Mesendoderm (in vitro differentiated cells): ENCODE measurements at regions not wholly inside any gene's neighbourhood (a gene's known extent, or its start where the extent isn't known, plus 50 kb on each side); places are given as distances from the start of the nearest gene placed in this dataset.

Experiments used
- DNase-seq: peaks from one replicate; pipeline ENCODE4 v3.0.0; 2013
- H2AK5ac ChIP-seq: 2 replicates; pipeline ENCODE4 v1.6.1; 2013; ENCODE audit warnings: low read length, inconsistent platforms
- H2BK120ac ChIP-seq: 2 replicates; pipeline ENCODE4 v1.6.1; 2013; ENCODE audit warnings: low read depth, mild to moderate bottlenecking, low read length, moderate library complexity, mixed read lengths
- H2BK15ac ChIP-seq: replicated peaks from 2 replicates; pipeline ENCODE4 v1.6.1; 2013; ENCODE audit warnings: low read depth, mild to moderate bottlenecking, moderate library complexity
- H2BK5ac ChIP-seq: 2 replicates; pipeline ENCODE4 v1.6.1; 2013; ENCODE audit warnings: low read length, inconsistent platforms
- H3K18ac ChIP-seq: 2 replicates; pipeline ENCODE4 v1.6.1; 2013; ENCODE audit warnings: mild to moderate bottlenecking, low read length, mixed read lengths
- H3K23ac ChIP-seq: one replicate; pipeline ENCODE4 v1.6.1; 2013; ENCODE audit warnings: low read length
- H3K27ac ChIP-seq: 2 replicates; pipeline ENCODE4 v1.5.1; 2013; ENCODE audit warnings: low read depth, mild to moderate bottlenecking, inconsistent platforms, low read length, moderate library complexity
- H3K27me3 ChIP-seq: 2 replicates; pipeline ENCODE4 v1.6.1; 2013; ENCODE audit warnings: low read length, control low read depth, mild to moderate bottlenecking, inconsistent platforms; ENCODE audit not compliant: insufficient read depth, poor library complexity
- H3K36me3 ChIP-seq: 2 replicates; pipeline ENCODE4 v1.6.1; 2013; ENCODE audit warnings: low read length, inconsistent platforms; ENCODE audit not compliant: control insufficient read depth, insufficient read depth
- H3K4ac ChIP-seq: one replicate; pipeline ENCODE4 v1.6.1; 2013; ENCODE audit warnings: low read depth, mild to moderate bottlenecking, low read length, moderate library complexity
- H3K4me1 ChIP-seq: 2 replicates; pipeline ENCODE4 v1.6.1; 2013; ENCODE audit warnings: low read depth, low read length, inconsistent platforms; ENCODE audit not compliant: control insufficient read depth
- H3K4me2 ChIP-seq: 2 replicates; pipeline ENCODE4 v1.6.1; 2013; ENCODE audit warnings: low read length
- H3K4me3 ChIP-seq: 2 replicates; pipeline ENCODE4 v1.5.1; 2013; ENCODE audit warnings: mild to moderate bottlenecking, low read length
- H3K56ac ChIP-seq: one replicate; pipeline ENCODE4 v1.6.1; 2013; ENCODE audit warnings: low read length
- H3K79me1 ChIP-seq: 2 replicates; pipeline ENCODE4 v1.6.1; 2013; ENCODE audit warnings: low read length, inconsistent platforms
- H3K79me2 ChIP-seq: 2 replicates; pipeline ENCODE4 v1.6.1; 2013; ENCODE audit warnings: mild to moderate bottlenecking, low read length; ENCODE audit not compliant: control insufficient read depth, insufficient read depth
- H3K9ac ChIP-seq: 2 replicates; pipeline ENCODE4 v1.6.1; 2013; ENCODE audit warnings: low read length, inconsistent platforms
- H4K5ac ChIP-seq: one replicate; pipeline ENCODE4 v1.6.1; 2013; ENCODE audit warnings: low read length
- H4K8ac ChIP-seq: one replicate; pipeline ENCODE4 v1.6.1; 2013; ENCODE audit warnings: low read depth, mild to moderate bottlenecking, control low read depth, low read length, moderate library complexity
- WGBS: extraction: QIAGEN DNeasy Blood & Tissue Kit; methylation state at CpG from one replicate; pipeline ENCODE4 v1.1.7; 2013; ENCODE audit warnings: low lambda C conversion rate, missing lambda C conversion rate; ENCODE audit not compliant: insufficient coverage; ENCODE audit errors: extremely low coverage; 5-methylcytosine and 5-hydroxymethylcytosine counted together

- no peak for DNase-seq
- Histone ChIP-seq H3K27me3 (no peaks in the 10 kb centered on the region), H3K36me3 (no peaks in the 10 kb centered on the region), H3K4me3 (no peak overlapping the region), H3K18ac (no peak overlapping the region), H3K79me1 (no peaks in the 10 kb centered on the region), H2BK5ac (no peak overlapping the region), H3K23ac (no peak overlapping the region), H4K5ac (no peak overlapping the region), H2AK5ac (no peak overlapping the region), H3K79me2 (no peaks in the 10 kb centered on the region), H3K4me1 (no peaks in the 10 kb centered on the region), H3K4ac (no peak overlapping the region), H2BK15ac (no peak overlapping the region), H4K8ac (no peak overlapping the region), H2BK120ac (no peak overlapping the region), H3K9ac (no peak overlapping the region), H3K56ac (no peak overlapping the region), H3K27ac (no peak overlapping the region), H3K4me2 (no peak overlapping the region)
- WGBS, result no CpG with 5 or more reads among the region's 3 CpGs
These were observed 1484.3 kb upstream of the PIK3C3 start for GRCh38 chr18:40470723-40471122.

- no peak overlapping the region for H4K8ac ChIP-seq
- no peaks in the 10 kb centered on the region for H3K79me2 ChIP-seq
- H2BK120ac ChIP-seq, result no peak overlapping the region
- no peak overlapping the region for H3K4me3 ChIP-seq
- no peak overlapping the region for H2AK5ac ChIP-seq
- no peak overlapping the region for H3K56ac ChIP-seq
- no peak overlapping the region for H3K9ac ChIP-seq
- no peak overlapping the region for H3K18ac ChIP-seq
- no CpG with 5 or more reads among the region's 4 CpGs for WGBS
- no peak overlapping the region for H2BK5ac ChIP-seq
- no peak overlapping the region for H4K5ac ChIP-seq
- no peak overlapping the region for H2BK15ac ChIP-seq
- no peaks in the 10 kb centered on the region for H3K36me3 ChIP-seq
- no peak overlapping the region for H3K4ac ChIP-seq
- H3K79me1 ChIP-seq, result no peaks in the 10 kb centered on the region
- no peaks in the 10 kb centered on the region for H3K27me3 ChIP-seq
- H3K4me2 ChIP-seq, result no peak overlapping the region
- H3K23ac ChIP-seq, result no peak overlapping the region
- no peak for DNase-seq
- no peak overlapping the region for H3K27ac ChIP-seq
- no peaks in the 10 kb centered on the region for H3K4me1 ChIP-seq
These were observed 1485.2 kb upstream of the PIK3C3 start for GRCh38 chr18:40469851-40470250.

- Histone ChIP-seq H3K4ac (no peak overlapping the region), H3K79me2 (no peaks in the 10 kb centered on the region), H3K18ac (no peak overlapping the region), H3K27me3 (no peaks in the 10 kb centered on the region), H2BK15ac (no peak overlapping the region), H2AK5ac (no peak overlapping the region), H3K9ac (no peak overlapping the region), H3K4me1 (no peaks in the 10 kb centered on the region), H3K4me3 (no peak overlapping the region), H3K36me3 (no peaks in the 10 kb centered on the region), H3K23ac (no peak overlapping the region), H4K5ac (no peak overlapping the region), H3K4me2 (no peak overlapping the region), H3K79me1 (no peaks in the 10 kb centered on the region), H4K8ac (no peak overlapping the region), H2BK5ac (no peak overlapping the region), H2BK120ac (no peak overlapping the region), H3K56ac (no peak overlapping the region), H3K27ac (no peak overlapping the region)
- no peak for DNase-seq
These were observed 1485.7 kb upstream of the PIK3C3 start for GRCh38 chr18:40469316-40469715.

- Histone ChIP-seq H3K9ac (no peak overlapping the region), H3K18ac (no peak overlapping the region), H4K8ac (no peak overlapping the region), H3K79me1 (no peaks in the 10 kb centered on the region), H3K56ac (no peak overlapping the region), H3K79me2 (no peaks in the 10 kb centered on the region), H3K27me3 (no peaks in the 10 kb centered on the region), H2BK15ac (no peak overlapping the region), H2AK5ac (no peak overlapping the region), H3K36me3 (no peaks in the 10 kb centered on the region), H2BK120ac (no peak overlapping the region), H3K4me3 (no peak overlapping the region), H3K4me1 (no peaks in the 10 kb centered on the region), H3K23ac (no peak overlapping the region), H3K4ac (no peak overlapping the region), H2BK5ac (no peak overlapping the region), H4K5ac (no peak overlapping the region), H3K4me2 (no peak overlapping the region), H3K27ac (no peak overlapping the region)
- WGBS, result no CpG with 5 or more reads among the region's 1 CpG
- no peak for DNase-seq
These were observed 1491.0 kb upstream of the PIK3C3 start for GRCh38 chr18:40464032-40464431.

- H2BK15ac ChIP-seq, result no peak overlapping the region
- no peak overlapping the region for H2AK5ac ChIP-seq
- no CpG with 5 or more reads among the region's 5 CpGs for WGBS
- H3K36me3 ChIP-seq, result no peaks in the 10 kb centered on the region
- no peak for DNase-seq
- no peaks in the 10 kb centered on the region for H3K79me2 ChIP-seq
- no peaks in the 10 kb centered on the region for H3K4me1 ChIP-seq
- no peak overlapping the region for H3K4me2 ChIP-seq
- no peak overlapping the region for H2BK5ac ChIP-seq
- H3K27me3 ChIP-seq, result no peaks in the 10 kb centered on the region
- H4K8ac ChIP-seq, result no peak overlapping the region
- H3K27ac ChIP-seq, result no peak overlapping the region
- H3K23ac ChIP-seq, result no peak overlapping the region
- H3K4ac ChIP-seq, result no peak overlapping the region
- no peak overlapping the region for H3K9ac ChIP-seq
- H4K5ac ChIP-seq, result no peak overlapping the region
- H3K79me1 ChIP-seq, result no peaks in the 10 kb centered on the region
- no peak overlapping the region for H2BK120ac ChIP-seq
- H3K18ac ChIP-seq, result no peak overlapping the region
- no peak overlapping the region for H3K4me3 ChIP-seq
- H3K56ac ChIP-seq, result no peak overlapping the region
These were observed 1501.1 kb upstream of the PIK3C3 start for GRCh38 chr18:40453903-40454302.

GRCh38 chr18:40452599-40452998, 1502.4 kb upstream of the PIK3C3 start:
- no CpG with 5 or more reads among the region's 2 CpGs for WGBS
- H3K18ac ChIP-seq, result no peak overlapping the region
- H3K9ac ChIP-seq, result no peak overlapping the region
- no peaks in the 10 kb centered on the region for H3K79me1 ChIP-seq
- no peak overlapping the region for H3K4me2 ChIP-seq
- no peaks in the 10 kb centered on the region for H3K4me1 ChIP-seq
- DNase-seq, result no peak
- no peak overlapping the region for H2BK5ac ChIP-seq
- no peak overlapping the region for H3K4ac ChIP-seq
- H3K27me3 ChIP-seq, result no peaks in the 10 kb centered on the region
- no peaks in the 10 kb centered on the region for H3K36me3 ChIP-seq
- no peak overlapping the region for H2AK5ac ChIP-seq
- H3K4me3 ChIP-seq, result no peak overlapping the region
- H3K27ac ChIP-seq, result no peak overlapping the region
- H2BK15ac ChIP-seq, result no peak overlapping the region
- no peak overlapping the region for H3K23ac ChIP-seq
- H4K8ac ChIP-seq, result no peak overlapping the region
- H4K5ac ChIP-seq, result no peak overlapping the region
- H2BK120ac ChIP-seq, result no peak overlapping the region
- no peak overlapping the region for H3K56ac ChIP-seq
- H3K79me2 ChIP-seq, result no peaks in the 10 kb centered on the region
